Liver (tissue), 3 donors: ENCODE measurements at regions not wholly inside any gene's neighbourhood (a gene's known extent, or its start where the extent isn't known, plus 50 kb on each side); places are given as distances from the start of the nearest gene placed in this dataset.

Experiments used
- FOXA2 ChIP-seq: IDR thresholded peaks from 2 replicates; pipeline ENCODE4 v1.6.1; 2016; ENCODE audit warnings: antibody characterized with exemption
- RAD21 ChIP-seq, 2 donors: IDR thresholded peaks; 2 replicates each; pipeline ENCODE4 v1.6.1; 2016; ENCODE audit warnings: antibody characterized with exemption in 2 of 2, mild to moderate bottlenecking in 2 of 2
- TF ChIP-seq, protein P1 (sequence below): fragments of 150-350 bp; IDR thresholded peaks from 2 replicates; pipeline ENCODE4 v1.5.1; 2017; ENCODE audit warnings: improper control_type of control experiment, low read depth, low read length; ENCODE audit not compliant: missing input control
- TF ChIP-seq, protein P2 (sequence below): IDR thresholded peaks from 2 replicates; pipeline ENCODE4 v1.6.1; 2016; ENCODE audit warnings: antibody characterized with exemption
- TF ChIP-seq, protein P3 (sequence below): IDR thresholded peaks from 2 replicates; pipeline ENCODE4 v1.6.1; 2016; ENCODE audit warnings: antibody characterized with exemption
- donor health status: healthy.
- donor health status: healthy.

DNA sequence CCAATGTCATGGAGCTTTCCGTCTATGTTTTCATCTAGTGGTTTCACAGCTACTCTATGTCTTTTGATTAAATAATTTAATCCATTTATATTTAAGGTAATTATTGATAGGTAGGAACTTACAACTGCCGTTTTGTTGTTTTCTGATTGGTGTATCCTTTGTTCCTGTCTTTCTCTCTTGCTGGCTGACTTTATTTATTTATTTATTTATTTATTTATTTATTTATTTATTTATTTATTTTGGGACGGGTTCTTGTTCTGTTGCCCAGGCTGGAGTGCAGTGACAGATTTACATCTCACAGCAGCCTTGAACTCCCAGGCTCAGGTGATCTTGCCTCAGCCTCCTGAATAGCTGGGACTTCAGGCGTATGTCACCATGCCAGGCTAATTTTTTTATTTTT is 299.2 kb upstream of the COL8A1 start:
- TF ChIP-seq, protein P1, sequence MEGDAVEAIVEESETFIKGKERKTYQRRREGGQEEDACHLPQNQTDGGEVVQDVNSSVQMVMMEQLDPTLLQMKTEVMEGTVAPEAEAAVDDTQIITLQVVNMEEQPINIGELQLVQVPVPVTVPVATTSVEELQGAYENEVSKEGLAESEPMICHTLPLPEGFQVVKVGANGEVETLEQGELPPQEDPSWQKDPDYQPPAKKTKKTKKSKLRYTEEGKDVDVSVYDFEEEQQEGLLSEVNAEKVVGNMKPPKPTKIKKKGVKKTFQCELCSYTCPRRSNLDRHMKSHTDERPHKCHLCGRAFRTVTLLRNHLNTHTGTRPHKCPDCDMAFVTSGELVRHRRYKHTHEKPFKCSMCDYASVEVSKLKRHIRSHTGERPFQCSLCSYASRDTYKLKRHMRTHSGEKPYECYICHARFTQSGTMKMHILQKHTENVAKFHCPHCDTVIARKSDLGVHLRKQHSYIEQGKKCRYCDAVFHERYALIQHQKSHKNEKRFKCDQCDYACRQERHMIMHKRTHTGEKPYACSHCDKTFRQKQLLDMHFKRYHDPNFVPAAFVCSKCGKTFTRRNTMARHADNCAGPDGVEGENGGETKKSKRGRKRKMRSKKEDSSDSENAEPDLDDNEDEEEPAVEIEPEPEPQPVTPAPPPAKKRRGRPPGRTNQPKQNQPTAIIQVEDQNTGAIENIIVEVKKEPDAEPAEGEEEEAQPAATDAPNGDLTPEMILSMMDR, result no peak
- TF ChIP-seq RAD21 (IDR thresholded peaks at IDR 0.05) (no peak), FOXA2 (no peak)
- TF ChIP-seq, protein P2, sequence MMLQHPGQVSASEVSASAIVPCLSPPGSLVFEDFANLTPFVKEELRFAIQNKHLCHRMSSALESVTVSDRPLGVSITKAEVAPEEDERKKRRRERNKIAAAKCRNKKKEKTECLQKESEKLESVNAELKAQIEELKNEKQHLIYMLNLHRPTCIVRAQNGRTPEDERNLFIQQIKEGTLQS, result no peak
- TF ChIP-seq, protein P3, sequence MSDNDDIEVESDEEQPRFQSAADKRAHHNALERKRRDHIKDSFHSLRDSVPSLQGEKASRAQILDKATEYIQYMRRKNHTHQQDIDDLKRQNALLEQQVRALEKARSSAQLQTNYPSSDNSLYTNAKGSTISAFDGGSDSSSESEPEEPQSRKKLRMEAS, result no peak
